ENCODE measurements at regions not wholly inside any gene's neighbourhood (a gene's known extent, or its start where the extent isn't known, plus 50 kb on each side); places are given as distances from the start of the nearest gene placed in this dataset.
"Not testable (repeated sequence)": the region's sequence is repeated elsewhere in the genome, so short reads cannot be mapped to it uniquely, and the experiment has no call there.

DNA sequence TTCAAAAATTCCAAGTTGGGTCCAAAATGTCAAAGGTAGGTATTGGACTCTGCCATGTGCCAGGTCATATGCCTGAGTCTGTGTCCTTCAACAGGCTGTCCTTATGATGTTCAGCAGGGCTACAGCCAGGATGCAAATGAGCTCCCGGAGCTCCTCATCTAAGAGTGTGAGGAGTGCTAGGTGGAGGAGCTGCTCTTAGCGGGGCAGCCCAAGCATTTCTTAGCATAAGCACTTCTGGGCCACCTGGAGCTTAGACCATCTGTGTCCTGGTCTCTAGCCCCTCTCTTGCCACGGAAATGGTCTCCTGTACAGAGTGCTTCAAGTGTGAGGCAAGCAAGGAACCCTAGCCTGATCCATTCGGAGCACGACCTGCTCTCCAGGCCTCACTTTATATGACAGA lies 64.6 kb upstream of the PRR23C start:
- H3K27me3 ChIP-seq (ENCODE audit: insufficient read depth, low read length, poor library complexity) = peaks cover 10% of the 10 kb centered on the region
- no peaks in the 10 kb centered on the region for H3K36me3 ChIP-seq (ENCODE audit: insufficient read depth, low read length)
- no peaks in the 10 kb centered on the region for H3K4me1 ChIP-seq (ENCODE audit: insufficient read depth, low read length)
- H3K4me2 ChIP-seq (ENCODE audit: insufficient read depth, low read length) = no peak overlapping the region
- H3K27ac ChIP-seq (ENCODE audit: low read length) = no peak overlapping the region
- ATAC-seq (ENCODE audit: insufficient read depth, low read depth) (no peak), DNase-seq (no peak)
- H3K4me3 ChIP-seq (ENCODE audit: low read depth in 1 of 2, low read length in 2 of 2) = no peak overlapping the region
- H2AFZ ChIP-seq (ENCODE audit: low read depth, low read length) = no peak overlapping the region
- no peak overlapping the region for H3K9ac ChIP-seq (ENCODE audit: low read depth, low read length)
- no peaks in the 10 kb centered on the region for H3K79me2 ChIP-seq (ENCODE audit: insufficient read depth, low read length)
- H3K9me3 ChIP-seq (ENCODE audit: insufficient read depth, low read length, severe bottlenecking) = no peaks in the 10 kb centered on the region
- no peaks in the 10 kb centered on the region for H4K20me1 ChIP-seq (ENCODE audit: insufficient read depth, low read length)
- TF ChIP-seq, protein P1, sequence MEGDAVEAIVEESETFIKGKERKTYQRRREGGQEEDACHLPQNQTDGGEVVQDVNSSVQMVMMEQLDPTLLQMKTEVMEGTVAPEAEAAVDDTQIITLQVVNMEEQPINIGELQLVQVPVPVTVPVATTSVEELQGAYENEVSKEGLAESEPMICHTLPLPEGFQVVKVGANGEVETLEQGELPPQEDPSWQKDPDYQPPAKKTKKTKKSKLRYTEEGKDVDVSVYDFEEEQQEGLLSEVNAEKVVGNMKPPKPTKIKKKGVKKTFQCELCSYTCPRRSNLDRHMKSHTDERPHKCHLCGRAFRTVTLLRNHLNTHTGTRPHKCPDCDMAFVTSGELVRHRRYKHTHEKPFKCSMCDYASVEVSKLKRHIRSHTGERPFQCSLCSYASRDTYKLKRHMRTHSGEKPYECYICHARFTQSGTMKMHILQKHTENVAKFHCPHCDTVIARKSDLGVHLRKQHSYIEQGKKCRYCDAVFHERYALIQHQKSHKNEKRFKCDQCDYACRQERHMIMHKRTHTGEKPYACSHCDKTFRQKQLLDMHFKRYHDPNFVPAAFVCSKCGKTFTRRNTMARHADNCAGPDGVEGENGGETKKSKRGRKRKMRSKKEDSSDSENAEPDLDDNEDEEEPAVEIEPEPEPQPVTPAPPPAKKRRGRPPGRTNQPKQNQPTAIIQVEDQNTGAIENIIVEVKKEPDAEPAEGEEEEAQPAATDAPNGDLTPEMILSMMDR (IDR thresholded peaks at IDR 0.05; ENCODE audit: borderline replicate concordance, extremely low read depth, low read length, poor library complexity, severe bottlenecking) = no peak
- TF ChIP-seq EZH2 (IDR thresholded peaks at IDR 0.05; ENCODE audit: borderline replicate concordance, low read depth, low read length, severe bottlenecking) = no peak

DNA sequence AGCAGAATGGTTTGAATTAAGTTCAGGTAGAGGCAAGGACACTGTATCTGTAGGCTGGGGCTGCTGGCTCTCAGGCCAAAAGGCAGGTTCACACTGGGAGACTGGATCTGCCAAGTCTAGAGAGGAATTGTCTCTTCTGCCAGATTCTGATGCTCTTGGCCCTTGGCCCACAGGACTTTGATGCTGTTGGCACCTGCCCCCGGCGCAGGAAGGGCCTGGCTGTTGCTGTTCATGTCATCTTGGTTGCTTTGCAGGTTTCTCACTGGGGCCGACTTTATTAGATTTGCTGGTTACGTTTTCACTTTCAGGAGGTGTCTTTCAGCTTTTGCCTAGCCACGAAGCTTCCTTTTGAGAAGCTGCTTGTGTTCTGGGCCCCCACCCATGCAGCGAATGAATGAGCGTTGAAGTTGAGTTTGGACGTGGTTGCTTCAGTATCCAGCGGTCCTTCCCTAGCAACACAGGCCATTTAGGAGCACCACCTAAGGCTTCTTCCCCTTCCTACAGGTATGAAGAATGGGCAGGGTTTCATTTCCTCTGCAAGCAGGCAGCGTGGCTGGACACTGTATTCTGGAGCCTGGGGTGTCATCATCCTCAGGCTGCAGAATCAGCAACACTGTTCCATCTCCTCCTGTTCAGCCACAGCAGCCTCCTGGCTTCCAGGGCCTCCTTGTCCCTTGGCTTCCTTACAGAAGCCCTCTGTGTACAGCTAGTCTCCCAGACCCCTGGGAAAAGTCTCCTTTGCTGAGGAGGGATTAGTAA lies 65.6 kb upstream of the PRR23C start:
- no peak overlapping the region for H3K27ac ChIP-seq (ENCODE audit: low read length)
- no peaks in the 10 kb centered on the region for H3K9me3 ChIP-seq (ENCODE audit: insufficient read depth, low read length, severe bottlenecking)
- DNase-seq = no peak
- ATAC-seq (ENCODE audit: insufficient read depth, low read depth) = no peak
- H3K79me2 ChIP-seq (ENCODE audit: insufficient read depth, low read length) = no peaks in the 10 kb centered on the region
- TF ChIP-seq EZH2 (IDR thresholded peaks at IDR 0.05; ENCODE audit: borderline replicate concordance, low read depth, low read length, severe bottlenecking) = no peak
- TF ChIP-seq, protein P1 (IDR thresholded peaks at IDR 0.05; ENCODE audit: borderline replicate concordance, extremely low read depth, low read length, poor library complexity, severe bottlenecking) = no peak
- no peak overlapping the region for H3K4me2 ChIP-seq (ENCODE audit: insufficient read depth, low read length)
- H3K27me3 ChIP-seq (ENCODE audit: insufficient read depth, low read length, poor library complexity) = peaks cover 10% of the 10 kb centered on the region
- no peak overlapping the region for H2AFZ ChIP-seq (ENCODE audit: low read depth, low read length)
- H4K20me1 ChIP-seq (ENCODE audit: insufficient read depth, low read length) = no peaks in the 10 kb centered on the region
- H3K4me1 ChIP-seq (ENCODE audit: insufficient read depth, low read length) = no peaks in the 10 kb centered on the region
- H3K36me3 ChIP-seq (ENCODE audit: insufficient read depth, low read length) = no peaks in the 10 kb centered on the region
- H3K4me3 ChIP-seq (ENCODE audit: low read depth in 1 of 2, low read length in 2 of 2) = no peak overlapping the region
- no peak overlapping the region for H3K9ac ChIP-seq (ENCODE audit: low read depth, low read length)

DNA sequence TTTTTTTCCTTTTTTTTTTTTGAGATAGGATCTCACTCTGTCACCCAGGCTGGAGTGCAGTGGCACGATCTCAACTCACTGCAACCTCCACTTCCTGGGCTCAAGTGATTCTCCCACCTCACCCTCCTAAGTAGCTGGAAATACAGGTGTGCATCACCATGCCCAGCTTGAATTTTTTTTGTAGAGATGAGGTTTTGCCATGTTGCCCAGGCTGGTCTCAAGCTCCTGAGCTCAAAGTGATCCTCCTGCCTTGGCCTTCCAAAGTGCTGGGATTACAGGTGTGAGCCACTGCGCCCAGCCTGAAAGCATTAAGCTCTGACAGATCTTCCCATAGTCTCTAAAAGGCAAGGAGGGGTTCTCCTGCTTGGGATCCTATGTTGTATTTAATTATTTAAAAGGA lies 66.2 kb upstream of the PRR23C start:
- not testable (repeated sequence) for H4K20me1 ChIP-seq (ENCODE audit: insufficient read depth, low read length); H3K79me2 ChIP-seq (ENCODE audit: insufficient read depth, low read length); H3K9me3 ChIP-seq (ENCODE audit: insufficient read depth, low read length, severe bottlenecking); H3K4me2 ChIP-seq (ENCODE audit: insufficient read depth, low read length); H3K4me3 ChIP-seq (ENCODE audit: low read depth in 1 of 2, low read length in 2 of 2); H3K36me3 ChIP-seq (ENCODE audit: insufficient read depth, low read length); ATAC-seq (ENCODE audit: insufficient read depth, low read depth); H3K9ac ChIP-seq (ENCODE audit: low read depth, low read length); H2AFZ ChIP-seq (ENCODE audit: low read depth, low read length); DNase-seq; H3K27me3 ChIP-seq (ENCODE audit: insufficient read depth, low read length, poor library complexity); H3K4me1 ChIP-seq (ENCODE audit: insufficient read depth, low read length); H3K27ac ChIP-seq (ENCODE audit: low read length)

DNA sequence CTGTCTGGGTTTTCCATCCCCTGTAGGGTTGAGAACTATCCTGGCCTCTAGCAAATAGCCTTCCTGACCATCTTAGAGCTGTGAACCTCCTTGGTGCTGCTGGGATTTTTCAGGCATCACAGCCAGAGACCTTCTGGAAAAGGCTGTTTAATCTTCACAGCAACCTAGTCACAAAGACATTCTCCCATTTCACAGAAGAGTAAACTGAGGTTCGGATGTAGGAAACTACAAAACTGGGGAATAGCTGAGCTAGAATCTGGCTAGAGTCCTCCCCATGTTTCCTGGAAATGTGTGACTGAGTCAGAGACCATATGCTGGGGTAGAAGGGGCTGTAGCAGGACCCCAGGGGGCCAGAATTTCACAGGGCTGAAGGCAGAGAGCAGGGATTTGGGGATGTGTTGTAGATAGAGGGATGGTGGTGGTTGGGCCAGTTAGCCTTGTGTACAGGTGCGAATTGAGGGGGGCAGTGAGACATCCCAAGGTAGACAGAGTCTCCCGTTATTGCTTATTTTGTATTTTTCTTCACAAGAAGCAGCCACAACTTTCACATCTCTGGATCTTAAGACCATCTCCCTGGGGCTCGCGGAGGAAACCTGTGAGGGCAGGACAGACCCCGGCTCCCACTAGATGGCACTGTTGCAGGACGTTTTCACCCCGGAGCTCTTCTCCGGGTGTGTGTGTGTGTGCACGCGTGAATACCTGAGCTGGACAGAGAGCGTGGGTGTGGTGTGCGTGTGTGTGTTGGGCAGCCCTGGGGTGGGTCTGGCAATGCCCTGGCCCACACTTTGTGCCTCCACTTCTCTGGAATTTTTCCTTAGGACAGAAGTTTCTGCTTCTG lies 66.9 kb upstream of the PRR23C start:
- DNase-seq = peak; percentile 58
- H3K36me3 ChIP-seq (ENCODE audit: insufficient read depth, low read length) = no peaks in the 10 kb centered on the region
- ATAC-seq (ENCODE audit: insufficient read depth, low read depth) = peak; percentile 84
- no peak overlapping the region for H3K27ac ChIP-seq (ENCODE audit: low read length)
- no peak overlapping the region for H2AFZ ChIP-seq (ENCODE audit: low read depth, low read length)
- no peak overlapping the region for H3K4me2 ChIP-seq (ENCODE audit: insufficient read depth, low read length)
- TF ChIP-seq EZH2 (IDR thresholded peaks at IDR 0.05; ENCODE audit: borderline replicate concordance, low read depth, low read length, severe bottlenecking) = no peak
- TF ChIP-seq, protein P1 (IDR thresholded peaks at IDR 0.05; ENCODE audit: borderline replicate concordance, extremely low read depth, low read length, poor library complexity, severe bottlenecking) = peak; percentile 84
- H3K9me3 ChIP-seq (ENCODE audit: insufficient read depth, low read length, severe bottlenecking) = no peaks in the 10 kb centered on the region
- no peak overlapping the region for H3K4me3 ChIP-seq (ENCODE audit: low read depth in 1 of 2, low read length in 2 of 2)
- H3K4me1 ChIP-seq (ENCODE audit: insufficient read depth, low read length) = no peaks in the 10 kb centered on the region
- H3K79me2 ChIP-seq (ENCODE audit: insufficient read depth, low read length) = no peaks in the 10 kb centered on the region
- no peak overlapping the region for H3K9ac ChIP-seq (ENCODE audit: low read depth, low read length)
- peaks cover 8% of the 10 kb centered on the region for H3K27me3 ChIP-seq (ENCODE audit: insufficient read depth, low read length, poor library complexity)
- no peaks in the 10 kb centered on the region for H4K20me1 ChIP-seq (ENCODE audit: insufficient read depth, low read length)

All from DND-41 (cell line).